Nephron (organoid): ENCODE measurements at regions not wholly inside any gene's neighbourhood (a gene's known extent, or its start where the extent isn't known, plus 50 kb on each side); places are given as distances from the start of the nearest gene placed in this dataset.

ENCODE experiments used
- H3K27ac Mint-ChIP-seq, 3 experiments: 2 replicates each; pipeline ENCODE4 v1.8.0; 2020; ENCODE audit warnings: mixed read lengths in 3 of 3, mild to moderate bottlenecking in 2 of 3, moderate library complexity in 1 of 3
- H3K27me3 Mint-ChIP-seq: 2 replicates; pipeline ENCODE4 v1.8.0; 2021; ENCODE audit warnings: low read depth, mild to moderate bottlenecking, moderate library complexity, mixed read lengths
- H3K36me3 Mint-ChIP-seq: 2 replicates; pipeline ENCODE4 v1.8.0; 2020; ENCODE audit warnings: low read depth, mixed read lengths
- H3K4me1 Mint-ChIP-seq: 2 replicates; pipeline ENCODE4 v1.8.0; 2020; ENCODE audit warnings: mixed read lengths
- H3K4me3 Mint-ChIP-seq, 3 experiments: 2 replicates each; pipeline ENCODE4 v1.8.0; 2020; ENCODE audit warnings: mild to moderate bottlenecking in 3 of 3, mixed read lengths in 3 of 3, moderate library complexity in 2 of 3
- H3K9me3 Mint-ChIP-seq: 2 replicates; pipeline ENCODE4 v1.8.0; 2020; ENCODE audit warnings: mixed read lengths
- CTCF ChIP-seq, 3 experiments: fragments of 200-600 bp; sonication (generic); IDR thresholded peaks; one replicate each; pipeline ENCODE4 v1.5.0; 2021; ENCODE audit warnings: antibody characterized with exemption in 3 of 3; ENCODE audit not compliant: unreplicated experiment in 3 of 3

DNA sequence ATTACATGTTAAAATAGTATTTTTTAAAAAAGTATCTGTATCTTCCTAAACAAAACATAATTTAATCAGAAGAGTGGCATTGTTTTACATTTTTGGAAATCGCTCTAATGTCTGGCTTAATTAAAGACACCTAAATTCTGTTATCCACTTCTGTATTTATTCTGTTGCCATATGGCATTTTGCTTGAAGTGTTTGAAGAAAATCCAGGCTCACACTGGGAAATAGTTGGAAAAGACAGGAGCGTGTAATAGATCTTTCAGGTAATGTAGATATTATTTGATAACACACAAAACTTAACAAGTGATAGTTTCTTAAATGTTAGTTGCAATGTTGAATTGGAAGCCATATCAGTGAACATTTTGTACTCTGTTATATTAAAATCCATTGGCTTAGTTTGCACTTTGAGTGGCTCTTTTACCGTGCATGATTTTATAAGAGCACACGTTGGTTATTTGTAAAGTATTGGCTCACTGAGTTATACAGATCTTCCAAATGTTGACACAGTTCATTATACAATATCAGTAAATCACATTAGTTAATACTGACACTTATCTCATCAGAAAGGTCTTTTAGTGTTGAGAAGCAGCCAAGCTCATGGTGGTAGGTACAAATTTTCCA is 128.4 kb upstream of the NPVF start:
- Mint-ChIP-seq H3K4me1 (peaks cover 28% of the 10 kb centered on the region), H3K27me3 (no peaks in the 10 kb centered on the region), H3K27ac (peak overlapping the region in 2 of 3 experiments; percentile 14 to 25), H3K4me3 (no peak overlapping the region), H3K9me3 (no peaks in the 10 kb centered on the region), H3K36me3 (no peaks in the 10 kb centered on the region)
- no peak for TF ChIP-seq CTCF (IDR thresholded peaks at IDR 0.05; ENCODE audit: unreplicated experiment in 3 of 3)

- H3K4me1 Mint-ChIP-seq = peaks cover 28% of the 10 kb centered on the region
- no peaks in the 10 kb centered on the region for H3K27me3 Mint-ChIP-seq
Measured at GRCh38 chr7:25358926-25359325, 130.6 kb upstream of the NPVF start.

DNA sequence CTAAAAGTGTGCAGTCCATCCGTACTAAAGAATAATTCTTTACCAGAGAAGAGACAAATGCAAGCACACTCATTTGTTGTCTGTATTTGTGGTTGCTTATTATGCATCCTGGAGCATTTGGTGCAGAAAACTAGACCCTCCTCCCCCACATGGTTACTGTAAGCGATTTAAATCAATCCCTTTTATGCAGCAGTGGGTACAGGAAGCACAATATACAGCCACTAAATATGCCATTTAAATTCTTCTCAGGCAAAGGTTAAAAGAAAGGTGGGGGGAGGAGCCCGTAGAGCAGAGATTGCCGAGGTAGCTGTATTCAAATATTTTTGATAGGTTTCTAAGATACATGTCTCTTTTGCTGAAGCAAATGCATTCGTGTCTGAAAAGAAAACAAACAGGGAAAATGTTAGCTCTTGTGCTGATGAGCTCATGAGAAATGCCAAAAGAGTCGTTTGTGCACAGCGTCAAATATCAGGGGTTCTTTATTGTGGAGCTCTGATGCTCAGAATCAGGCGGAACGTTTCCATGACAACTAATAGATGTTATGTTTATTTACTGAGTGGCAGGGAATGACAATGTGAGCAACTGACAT is 131.3 kb upstream of the NPVF start:
- H3K4me1 Mint-ChIP-seq = peaks cover 28% of the 10 kb centered on the region
- no peaks in the 10 kb centered on the region for H3K27me3 Mint-ChIP-seq
- no peaks in the 10 kb centered on the region for H3K9me3 Mint-ChIP-seq
- H3K36me3 Mint-ChIP-seq = no peaks in the 10 kb centered on the region
- no peak for TF ChIP-seq CTCF (IDR thresholded peaks at IDR 0.05; ENCODE audit: unreplicated experiment in 3 of 3)
- H3K27ac Mint-ChIP-seq = peak overlapping the region; percentile 85 to 96 (median 95)
- H3K4me3 Mint-ChIP-seq = peak overlapping the region; percentile 31 to 59 (median 37)

More at GRCh38 chr7:25358926-25359325, 130.6 kb upstream of the NPVF start:
- Mint-ChIP-seq H3K4me3 (peak overlapping the region in 2 of 3 experiments; percentile 28 to 37), H3K36me3 (no peaks in the 10 kb centered on the region), H3K9me3 (no peaks in the 10 kb centered on the region), H3K27ac (peak overlapping the region; percentile 87 to 96 (median 95))
- TF ChIP-seq CTCF (IDR thresholded peaks at IDR 0.05; ENCODE audit: unreplicated experiment in 3 of 3) = no peak

DNA sequence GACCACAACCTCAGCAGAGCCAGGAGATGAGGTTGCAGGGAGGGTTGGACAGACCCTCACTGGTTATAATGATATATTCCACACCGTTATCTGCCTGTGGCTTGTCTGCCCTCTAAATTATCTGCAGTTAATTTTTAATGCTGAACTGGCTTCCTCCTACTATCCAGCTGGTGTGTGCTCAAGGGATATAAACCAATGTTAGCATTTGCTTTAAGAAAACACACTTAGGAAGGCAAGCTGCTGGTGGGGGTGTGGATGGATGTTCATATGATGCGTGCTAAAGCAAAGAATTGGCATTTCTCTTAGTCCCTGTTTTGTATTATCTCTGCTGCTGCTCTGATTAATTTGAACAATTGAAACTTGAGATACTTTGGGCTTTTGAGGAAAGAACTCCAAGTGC is 132.2 kb upstream of the NPVF start:
- H3K36me3 Mint-ChIP-seq = no peaks in the 10 kb centered on the region
- peak overlapping the region in 2 of 3 experiments; percentile 3 to 4 for H3K4me3 Mint-ChIP-seq
- peaks cover 28% of the 10 kb centered on the region for H3K4me1 Mint-ChIP-seq
- H3K27ac Mint-ChIP-seq = peak overlapping the region; percentile 85 to 96 (median 95)
- no peak for TF ChIP-seq CTCF (IDR thresholded peaks at IDR 0.05; ENCODE audit: unreplicated experiment in 3 of 3)
- no peaks in the 10 kb centered on the region for H3K9me3 Mint-ChIP-seq
- H3K27me3 Mint-ChIP-seq = no peaks in the 10 kb centered on the region

DNA sequence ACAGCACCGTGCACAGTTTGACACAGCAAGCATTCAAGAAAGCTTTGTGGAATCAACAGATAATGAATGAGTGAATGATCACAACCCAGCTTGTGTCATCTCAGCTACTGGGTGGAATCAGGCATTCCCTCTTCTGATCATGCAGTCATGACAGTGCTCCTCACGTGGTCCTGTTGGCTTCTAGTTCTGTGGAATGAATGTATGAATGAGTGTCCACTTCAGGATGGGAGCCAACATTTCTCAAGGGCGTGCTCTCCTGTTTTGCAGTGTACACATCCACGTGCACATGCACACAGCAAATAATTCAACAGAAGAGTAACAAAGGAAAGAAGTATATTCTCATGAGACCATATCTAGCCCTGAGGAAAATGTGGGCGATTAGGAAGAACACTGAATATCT is 133.1 kb upstream of the NPVF start:
- Mint-ChIP-seq H3K9me3 (peaks cover 3% of the 10 kb centered on the region), H3K27me3 (no peaks in the 10 kb centered on the region), H3K27ac (peak overlapping the region; percentile 28 to 96 (median 30)), H3K4me1 (peaks cover 31% of the 10 kb centered on the region), H3K36me3 (no peaks in the 10 kb centered on the region), H3K4me3 (no peak overlapping the region)
- TF ChIP-seq CTCF (IDR thresholded peaks at IDR 0.05; ENCODE audit: unreplicated experiment in 3 of 3) = no peak

DNA sequence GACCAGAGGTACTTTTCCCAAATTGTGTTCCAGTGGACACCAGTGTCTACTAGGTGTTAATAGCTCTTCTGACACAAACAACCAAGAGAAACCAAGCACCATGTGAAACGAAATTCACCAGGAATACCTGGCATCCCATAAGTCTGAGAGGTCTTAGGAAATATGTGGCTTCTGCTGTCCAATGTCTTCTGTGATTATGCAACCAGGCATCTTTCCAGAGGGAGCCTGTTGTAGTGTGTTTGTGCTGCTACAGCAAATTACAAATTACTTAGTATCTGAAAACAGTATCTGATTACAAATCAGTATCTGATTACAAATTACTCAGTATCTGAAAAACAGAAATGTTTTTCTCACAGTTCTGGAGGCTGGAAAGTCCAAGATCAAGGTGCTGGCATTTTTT is 133.6 kb upstream of the NPVF start:
- Mint-ChIP-seq H3K9me3 (peaks cover 3% of the 10 kb centered on the region), H3K36me3 (no peaks in the 10 kb centered on the region), H3K4me3 (no peak overlapping the region), H3K4me1 (peaks cover 31% of the 10 kb centered on the region), H3K27ac (peak overlapping the region; percentile 30 to 96 (median 68)), H3K27me3 (no peaks in the 10 kb centered on the region)
- no peak for TF ChIP-seq CTCF (IDR thresholded peaks at IDR 0.05; ENCODE audit: unreplicated experiment in 3 of 3)
